ENCODE measurements at regions not wholly inside any gene's neighbourhood (a gene's known extent, or its start where the extent isn't known, plus 50 kb on each side); places are given as distances from the start of the nearest gene placed in this dataset.

GRCh38 chr3:105923140-105923539 lies 54.3 kb upstream of the CBLB start:
- DNase-seq = no peak
- H3K36me3 Mint-ChIP-seq (ENCODE audit: low read depth) = peaks cover 3% of the 10 kb centered on the region
- H3K4me1 Mint-ChIP-seq = peaks cover 11% of the 10 kb centered on the region
- POLR2A ChIA-PET = no interaction called here
- no peak overlapping the region for H3K4me3 Mint-ChIP-seq
- no peak overlapping the region for H3K27ac Mint-ChIP-seq
- H3K9me3 Mint-ChIP-seq (ENCODE audit: low read depth) = peaks cover 12% of the 10 kb centered on the region
- intact Hi-C loops (cut with DNase I, micrococcal nuclease) = no loop called here
- no peak for ATAC-seq
- CTCF ChIA-PET = no interaction called here
- no peaks in the 10 kb centered on the region for H3K27me3 Mint-ChIP-seq

GRCh38 chr3:105927741-105928140 lies 58.9 kb upstream of the CBLB start:
- intact Hi-C loops (cut with DNase I, micrococcal nuclease) = no loop called here
- POLR2A ChIA-PET = no interaction called here
- no peaks in the 10 kb centered on the region for H3K9me3 Mint-ChIP-seq (ENCODE audit: low read depth)
- DNase-seq (no peak), ATAC-seq (no peak)
- H3K36me3 Mint-ChIP-seq (ENCODE audit: low read depth) = no peaks in the 10 kb centered on the region
- no peaks in the 10 kb centered on the region for H3K4me1 Mint-ChIP-seq
- no peak overlapping the region for H3K27ac Mint-ChIP-seq
- no peak overlapping the region for H3K4me3 Mint-ChIP-seq
- CTCF ChIA-PET = no interaction called here
- no peaks in the 10 kb centered on the region for H3K27me3 Mint-ChIP-seq

GRCh38 chr3:105930733-105931132 lies 61.9 kb upstream of the CBLB start:
- DNase-seq (no peak), ATAC-seq (no peak)
- CTCF ChIA-PET = no interaction called here
- H3K27me3 Mint-ChIP-seq = no peaks in the 10 kb centered on the region
- H3K9me3 Mint-ChIP-seq (ENCODE audit: low read depth) = peaks cover 2% of the 10 kb centered on the region
- no peak overlapping the region for H3K4me3 Mint-ChIP-seq
- H3K4me1 Mint-ChIP-seq = peaks cover 6% of the 10 kb centered on the region
- POLR2A ChIA-PET = no interaction called here
- H3K36me3 Mint-ChIP-seq (ENCODE audit: low read depth) = no peaks in the 10 kb centered on the region
- intact Hi-C loops (cut with DNase I, micrococcal nuclease) = no loop called here
- no peak overlapping the region for H3K27ac Mint-ChIP-seq

GRCh38 chr3:105931500-105931899 lies 62.7 kb upstream of the CBLB start:
- POLR2A ChIA-PET = no interaction called here
- no peak for ATAC-seq
- intact Hi-C loops (cut with DNase I, micrococcal nuclease) = no loop called here
- H3K4me3 Mint-ChIP-seq = no peak overlapping the region
- peaks cover 6% of the 10 kb centered on the region for H3K4me1 Mint-ChIP-seq
- CTCF ChIA-PET = interaction anchor here (0.7 kb wide), 1 partner anchor 10 kb away, joined by 3 read pairs; no protein-coding TSS in a partner anchor
- DNase-seq = no peak
- H3K36me3 Mint-ChIP-seq (ENCODE audit: low read depth) = no peaks in the 10 kb centered on the region
- no peaks in the 10 kb centered on the region for H3K27me3 Mint-ChIP-seq
- H3K27ac Mint-ChIP-seq = no peak overlapping the region
- H3K9me3 Mint-ChIP-seq (ENCODE audit: low read depth) = peaks cover 2% of the 10 kb centered on the region

- intact Hi-C loops (cut with DNase I, micrococcal nuclease) = no loop called here
- peaks cover 6% of the 10 kb centered on the region for H3K4me1 Mint-ChIP-seq
- peaks cover 2% of the 10 kb centered on the region for H3K9me3 Mint-ChIP-seq (ENCODE audit: low read depth)
- H3K4me3 Mint-ChIP-seq = no peak overlapping the region
- ATAC-seq (no peak), DNase-seq (no peak)
- ChIA-PET POLR2A (no interaction called here), CTCF (no interaction called here)
- no peaks in the 10 kb centered on the region for H3K36me3 Mint-ChIP-seq (ENCODE audit: low read depth)
- H3K27me3 Mint-ChIP-seq = no peaks in the 10 kb centered on the region
- no peak overlapping the region for H3K27ac Mint-ChIP-seq
Measured at GRCh38 chr3:105933871-105934270, 65.1 kb upstream of the CBLB start.

GRCh38 chr3:105938101-105938500 lies 69.3 kb upstream of the CBLB start:
- Mint-ChIP-seq H3K36me3 (ENCODE audit: low read depth) (no peaks in the 10 kb centered on the region), H3K4me1 (peaks cover 6% of the 10 kb centered on the region), H3K4me3 (no peak overlapping the region), H3K27ac (no peak overlapping the region), H3K9me3 (ENCODE audit: low read depth) (peaks cover 4% of the 10 kb centered on the region), H3K27me3 (no peaks in the 10 kb centered on the region)
- CTCF ChIA-PET = no interaction called here
- intact Hi-C loops (cut with DNase I, micrococcal nuclease) = no loop called here
- DNase-seq (no peak), ATAC-seq (no peak)
- POLR2A ChIA-PET = no interaction called here

- peaks cover 4% of the 10 kb centered on the region for H3K9me3 Mint-ChIP-seq (ENCODE audit: low read depth)
- ATAC-seq = no peak
- H3K4me3 Mint-ChIP-seq = no peak overlapping the region
- POLR2A ChIA-PET = no interaction called here
- CTCF ChIA-PET = no interaction called here
- peaks cover 6% of the 10 kb centered on the region for H3K4me1 Mint-ChIP-seq
- no peaks in the 10 kb centered on the region for H3K27me3 Mint-ChIP-seq
- H3K36me3 Mint-ChIP-seq (ENCODE audit: low read depth) = no peaks in the 10 kb centered on the region
- no peak overlapping the region for H3K27ac Mint-ChIP-seq
- no peak for DNase-seq
- intact Hi-C loops (cut with DNase I, micrococcal nuclease) = no loop called here
Measured at GRCh38 chr3:105938806-105939205, 70.0 kb upstream of the CBLB start.

- peaks cover 2% of the 10 kb centered on the region for H3K9me3 Mint-ChIP-seq (ENCODE audit: low read depth)
- no peaks in the 10 kb centered on the region for H3K4me1 Mint-ChIP-seq
- intact Hi-C loops (cut with DNase I, micrococcal nuclease) = no loop called here
- H3K27me3 Mint-ChIP-seq = no peaks in the 10 kb centered on the region
- ChIA-PET CTCF (no interaction called here), POLR2A (no interaction called here)
- H3K4me3 Mint-ChIP-seq = no peak overlapping the region
- H3K27ac Mint-ChIP-seq = no peak overlapping the region
- H3K36me3 Mint-ChIP-seq (ENCODE audit: low read depth) = no peaks in the 10 kb centered on the region
- ATAC-seq = no peak
- DNase-seq = no peak
Measured at GRCh38 chr3:105944276-105944675, 75.5 kb upstream of the CBLB start.

GRCh38 chr3:105944721-105945120 lies 75.9 kb upstream of the CBLB start:
- peaks cover 2% of the 10 kb centered on the region for H3K9me3 Mint-ChIP-seq (ENCODE audit: low read depth)
- no peaks in the 10 kb centered on the region for H3K27me3 Mint-ChIP-seq
- POLR2A ChIA-PET = interaction anchor here (0.7 kb wide), 1 partner anchor 529 kb away, joined by 5 read pairs; no protein-coding TSS in a partner anchor
- DNase-seq (no peak), ATAC-seq (no peak)
- intact Hi-C loops (cut with DNase I, micrococcal nuclease) = no loop called here
- H3K36me3 Mint-ChIP-seq (ENCODE audit: low read depth) = no peaks in the 10 kb centered on the region
- H3K4me1 Mint-ChIP-seq = no peaks in the 10 kb centered on the region
- H3K4me3 Mint-ChIP-seq = no peak overlapping the region
- H3K27ac Mint-ChIP-seq = no peak overlapping the region
- CTCF ChIA-PET = no interaction called here

GRCh38 chr3:105948101-105948500 lies 79.3 kb upstream of the CBLB start:
- no peak overlapping the region for H3K4me3 Mint-ChIP-seq
- DNase-seq = no peak
- H3K27me3 Mint-ChIP-seq = no peaks in the 10 kb centered on the region
- ChIA-PET POLR2A (no interaction called here), CTCF (no interaction called here)
- no peaks in the 10 kb centered on the region for H3K4me1 Mint-ChIP-seq
- H3K36me3 Mint-ChIP-seq (ENCODE audit: low read depth) = no peaks in the 10 kb centered on the region
- intact Hi-C loops (cut with DNase I, micrococcal nuclease) = no loop called here
- H3K27ac Mint-ChIP-seq = no peak overlapping the region
- peaks cover 2% of the 10 kb centered on the region for H3K9me3 Mint-ChIP-seq (ENCODE audit: low read depth)
- ATAC-seq = no peak

GRCh38 chr3:105950881-105951600 lies 82.2 kb upstream of the CBLB start:
- CTCF ChIA-PET = interaction anchor here (0.6 to 0.7 kb wide), 3 partner anchors 197 to 1076 kb away, joined by 3 to 4 read pairs (median 3); no protein-coding TSS in a partner anchor

GRCh38 chr3:105953831-105954230 lies 85.0 kb upstream of the CBLB start:
- intact Hi-C loops (cut with DNase I, micrococcal nuclease) = no loop called here
- CTCF ChIA-PET = no interaction called here

More at GRCh38 chr3:105950881-105951600, 82.2 kb upstream of the CBLB start:
- Mint-ChIP-seq H3K4me3 (no peak overlapping the region), H3K4me1 (no peaks in the 10 kb centered on the region), H3K27ac (no peak overlapping the region), H3K27me3 (no peaks in the 10 kb centered on the region), H3K9me3 (ENCODE audit: low read depth) (peaks cover 2% of the 10 kb centered on the region), H3K36me3 (ENCODE audit: low read depth) (no peaks in the 10 kb centered on the region)
- POLR2A ChIA-PET = interaction anchor here (0.6 kb wide), 1 partner anchor 31 kb away, joined by 3 read pairs; no protein-coding TSS in a partner anchor
- no peak for ATAC-seq
- DNase-seq = no peak
- intact Hi-C loops (cut with DNase I, micrococcal nuclease) = no loop called here

More at GRCh38 chr3:105953831-105954230, 85.0 kb upstream of the CBLB start:
- ATAC-seq (no peak), DNase-seq (no peak)
- no peaks in the 10 kb centered on the region for H3K36me3 Mint-ChIP-seq (ENCODE audit: low read depth)
- H3K4me3 Mint-ChIP-seq = no peak overlapping the region
- no peak overlapping the region for H3K27ac Mint-ChIP-seq
- peaks cover 2% of the 10 kb centered on the region for H3K9me3 Mint-ChIP-seq (ENCODE audit: low read depth)
- POLR2A ChIA-PET = no interaction called here
- H3K4me1 Mint-ChIP-seq = no peaks in the 10 kb centered on the region
- no peaks in the 10 kb centered on the region for H3K27me3 Mint-ChIP-seq
